ENCODE measurements at regions not wholly inside any gene's neighbourhood (a gene's known extent, or its start where the extent isn't known, plus 50 kb on each side); places are given as distances from the start of the nearest gene placed in this dataset.

- TF ChIP-seq CTCF (IDR thresholded peaks at IDR 0.05) (no peak), CEBPB (IDR thresholded peaks at IDR 0.05) (peak; percentile 36 to 59; a peak in 2 of 4 replicates), NFE2L2 (conservative IDR thresholded peaks at IDR 0.05; ENCODE audit: low read length) (no peak), GATA3 (IDR thresholded peaks at IDR 0.05; ENCODE audit: borderline replicate concordance) (peak; percentile 72; the same call in 1 of the 2 replicates), RCOR1 (IDR thresholded peaks at IDR 0.05; ENCODE audit: low read depth, low read length) (no peak), RNF2 (IDR thresholded peaks at IDR 0.05; ENCODE audit: borderline replicate concordance, low read depth) (no peak), FOSB (CRISPR knock-in tag; IDR thresholded peaks at IDR 0.05) (no peak), RAD21 (conservative IDR thresholded peaks at IDR 0.05 in 1 of 2, IDR thresholded peaks at IDR 0.05 in 1 of 2) (peak in 1 of 2 experiments; percentile 63; a peak in 2 of 5 replicates), POLR2AphosphoS2 (conservative IDR thresholded peaks at IDR 0.05; ENCODE audit: low read length) (no peak), JUN (IDR thresholded peaks at IDR 0.05) (peak; percentile 82 to 87; a peak in 4 of 5 replicates), EP300 (IDR thresholded peaks at IDR 0.05) (peak; percentile 72 to 81; a peak in 3 of 5 replicates), POLR2A (IDR thresholded peaks at IDR 0.05; ENCODE audit: low read length) (no peak), CBX2 (IDR thresholded peaks at IDR 0.05; ENCODE audit: borderline replicate concordance, low read depth) (no peak), CHD2 (IDR thresholded peaks at IDR 0.05; ENCODE audit: low read length, partially characterized antibody) (no peak)
Measured at GRCh38 chr9:96080364-96080763, 204.9 kb downstream of the ERCC6L2 start (continued).

- peaks cover 42% of the 10 kb centered on the region for H3K4me1 ChIP-seq
- H3K4me3 ChIP-seq: no peak overlapping the region
- ChIA-PET CTCF (interaction anchor here (0.8 to 1.2 kb wide), 3 partner anchors 9 to 131 kb away, joined by 3 to 4 read pairs (median 3); no protein-coding TSS in a partner anchor), POLR2A (interaction anchor here (1.2 kb wide), 1 partner anchor 205 kb away, joined by 3 read pairs; the partner anchor contains the start of gene ERCC6L2)
- H3K27ac ChIP-seq: peak overlapping the region; percentile 79
- 29% methylated on average over 6 of the region's 6 CpGs for WGBS (ENCODE audit: missing lambda C conversion rate)
- DNase-seq (ENCODE audit: low read depth in 1 of 2, low spot score in 1 of 2) (no peak), ATAC-seq (peak; percentile 49 to 64; a peak in 4 of 6 replicates), FAIRE-seq (no peak)
- H3K4me2 ChIP-seq: peak overlapping the region; percentile 72
- no peaks in the 10 kb centered on the region for H3K9me3 ChIP-seq
- TF ChIP-seq FOSB (CRISPR knock-in tag; IDR thresholded peaks at IDR 0.05) (no peak), NR3C1 (IDR thresholded peaks at IDR 0.05) (no peak), HOXA7 (CRISPR knock-in tag; IDR thresholded peaks at IDR 0.05) (no peak), CHD4 (IDR thresholded peaks at IDR 0.05; ENCODE audit: borderline replicate concordance) (no peak), HEYL (CRISPR knock-in tag; IDR thresholded peaks at IDR 0.05) (no peak), ATOH8 (CRISPR knock-in tag; IDR thresholded peaks at IDR 0.05; ENCODE audit: low read depth) (no peak), BCL3 (IDR thresholded peaks at IDR 0.05) (no peak), EP300 (IDR thresholded peaks at IDR 0.05) (no peak), TP53 (CRISPR knock-in tag; IDR thresholded peaks at IDR 0.05) (no peak), POLR2A (IDR thresholded peaks at IDR 0.05; ENCODE audit: low read length) (no peak), FOSL2 (IDR thresholded peaks at IDR 0.05) (no peak), FOSL2 (CRISPR knock-in tag; IDR thresholded peaks at IDR 0.05) (no peak), HMGXB4 (CRISPR knock-in tag; IDR thresholded peaks at IDR 0.05; ENCODE audit: borderline replicate concordance) (no peak), ZC3H11A (IDR thresholded peaks at IDR 0.05) (no peak), MAX (IDR thresholded peaks at IDR 0.05) (no peak)
Measured at GRCh38 chr9:96079779-96080178, 204.3 kb downstream of the ERCC6L2 start.
